GM18907 (cell line): ENCODE measurements at regions not wholly inside any gene's neighbourhood (a gene's known extent, or its start where the extent isn't known, plus 50 kb on each side); places are given as distances from the start of the nearest gene placed in this dataset.
"Not testable (repeated sequence)": the region's sequence is repeated elsewhere in the genome, so short reads cannot be mapped to it uniquely, and the experiment has no call there.

Source experiments
- ATAC-seq: cut with Tn5 transposase; IDR thresholded peaks from one replicate; pipeline ENCODE4 v1.9.1; 2021; ENCODE audit warnings: mild to moderate bottlenecking, moderate library complexity; ENCODE audit not compliant: unreplicated experiment

- no peak for ATAC-seq
Observed at GRCh38 chrX:79511799-79512198, 144.7 kb upstream of the ITM2A start.

GRCh38 chrX:79506001-79506400 is 138.9 kb upstream of the ITM2A start:
- no peak for ATAC-seq

- ATAC-seq: no peak
Observed at GRCh38 chrX:79482686-79483085, 115.6 kb upstream of the ITM2A start.

GRCh38 chrX:79477691-79478090 is 110.6 kb upstream of the ITM2A start:
- ATAC-seq: no peak

GRCh38 chrX:79466636-79467035 is 99.5 kb upstream of the ITM2A start:
- peak; percentile 52 for ATAC-seq

- ATAC-seq: no peak
Observed at GRCh38 chrX:79462458-79462857, 95.3 kb upstream of the ITM2A start.

- ATAC-seq: not testable (repeated sequence)
Observed at GRCh38 chrX:79456593-79456992, 89.5 kb upstream of the ITM2A start.

- ATAC-seq: peak; percentile 85
Observed at GRCh38 chrX:79452881-79453280, 85.7 kb upstream of the ITM2A start.

GRCh38 chrX:79444694-79445210 is 77.6 kb upstream of the ITM2A start:
- no peak for ATAC-seq

GRCh38 chrX:79443121-79443520 is 76.0 kb upstream of the ITM2A start:
- no peak for ATAC-seq

- ATAC-seq: no peak
Observed at GRCh38 chrX:79440336-79440735, 73.2 kb upstream of the ITM2A start.
